CD4-positive, alpha-beta memory T cell (primary cell): ENCODE measurements at regions not wholly inside any gene's neighbourhood (a gene's known extent, or its start where the extent isn't known, plus 50 kb on each side); places are given as distances from the start of the nearest gene placed in this dataset.

ENCODE experiments used
- CTCF ChIA-PET: fragments of 350-600 bp; sonication (Branson Sonifier 250); formaldehyde crosslinking; loops from one replicate; lab custom pipeline; 2021; ENCODE audit warnings: inconsistent platforms; ENCODE audit not compliant: partially characterized antibody; lab: Charles Lee
- POLR2A ChIA-PET: fragments of 350-600 bp; sonication (Branson Sonifier 250); formaldehyde crosslinking; loops from one replicate; lab custom pipeline; 2021; ENCODE audit not compliant: partially characterized antibody; lab: Charles Lee
- DNase-seq, 5 donors: peaks; one replicate each; pipeline versions ENCODE4 v3.0.0 to v3.0.0-alpha.2; 2020 to 2022; ENCODE audit warnings: mixed read lengths in 1 of 5
- H3K27ac ChIP-seq: one replicate; pipeline ENCODE4 v1.7.0; 2013; ENCODE audit warnings: low read depth, low read length
- H3K27me3 ChIP-seq: 2 replicates; pipeline ENCODE4 v1.7.0; 2013; ENCODE audit warnings: mild to moderate bottlenecking, low read length, moderate library complexity; ENCODE audit not compliant: insufficient read depth
- H3K36me3 ChIP-seq: 2 replicates; pipeline ENCODE4 v1.7.0; 2013; ENCODE audit warnings: mild to moderate bottlenecking, low read length, moderate library complexity; ENCODE audit not compliant: insufficient read depth
- H3K4me1 ChIP-seq: 2 replicates; pipeline ENCODE4 v1.7.0; 2013; ENCODE audit warnings: mild to moderate bottlenecking, low read length, moderate library complexity; ENCODE audit not compliant: insufficient read depth
- H3K4me3 ChIP-seq, 2 donors: one replicate each; pipeline ENCODE4 v1.7.0; 2013; ENCODE audit warnings: low read length in 2 of 2, mild to moderate bottlenecking in 1 of 2
- H3K9me3 ChIP-seq, 2 donors: one replicate each; pipeline ENCODE4 v1.7.0; 2013; ENCODE audit warnings: low read length in 2 of 2, control low read depth in 1 of 2; ENCODE audit not compliant: control insufficient read depth in 1 of 2
- H3K27ac Mint-ChIP-seq, 7 donors: one replicate each; pipeline ENCODE4 v1.8.0; 2020 to 2021; ENCODE audit warnings: mixed read lengths in 7 of 7, mild to moderate bottlenecking in 6 of 7, inconsistent platforms in 3 of 7, moderate library complexity in 3 of 7
- H3K27me3 Mint-ChIP-seq, 2 donors: one replicate each; pipeline ENCODE4 v1.8.0; 2020 to 2021; ENCODE audit warnings: mixed read lengths in 2 of 2
- H3K36me3 Mint-ChIP-seq, 2 donors: one replicate each; pipeline ENCODE4 v1.8.0; 2020 to 2021; ENCODE audit warnings: mixed read lengths in 2 of 2, inconsistent platforms in 1 of 2, mild to moderate bottlenecking in 1 of 2
- H3K4me1 Mint-ChIP-seq, 4 donors: one replicate each; pipeline ENCODE4 v1.8.0; 2020 to 2021; ENCODE audit warnings: mixed read lengths in 4 of 4, mild to moderate bottlenecking in 1 of 4
- H3K4me3 Mint-ChIP-seq, 8 donors: one replicate each; pipeline ENCODE4 v1.8.0; 2020 to 2021; ENCODE audit warnings: mixed read lengths in 8 of 8, mild to moderate bottlenecking in 7 of 8, moderate library complexity in 6 of 8, inconsistent platforms in 3 of 8
- H3K9me3 Mint-ChIP-seq, 8 donors: one replicate each; pipeline ENCODE4 v1.8.0; 2020 to 2021; ENCODE audit warnings: mixed read lengths in 8 of 8, mild to moderate bottlenecking in 5 of 8, inconsistent platforms in 3 of 8, moderate library complexity in 1 of 8
- intact Hi-C: fragments of 100-400 bp; cut with micrococcal nuclease; formaldehyde crosslinking; loops from one replicate; pipeline ENCODE4 v1.15.1; 2023

- Histone ChIP-seq H3K27ac (no peak overlapping the region), H3K4me3 (no peak overlapping the region), H3K27me3 (no peaks in the 10 kb centered on the region), H3K36me3 (no peaks in the 10 kb centered on the region), H3K4me1 (no peaks in the 10 kb centered on the region), H3K9me3 (no peaks in the 10 kb centered on the region)
- Mint-ChIP-seq H3K36me3 (no peaks in the 10 kb centered on the region), H3K27ac (no peak overlapping the region), H3K27me3 (peaks cover 10 to 11% of the 10 kb centered on the region in 2 donors), H3K9me3 (peaks cover 0 to 2% (median 0%) of the 10 kb centered on the region in 8 donors), H3K4me3 (no peak overlapping the region), H3K4me1 (peaks cover 0 to 6% (median 1%) of the 10 kb centered on the region in 4 donors)
- intact Hi-C loops = no loop called here
- POLR2A ChIA-PET = no interaction called here
- CTCF ChIA-PET = no interaction called here
- DNase-seq = no peak
These were observed 202.4 kb upstream of the HNRNPA3 start for GRCh38 chr2:177010146-177010545.

- ChIA-PET POLR2A (no interaction called here), CTCF (no interaction called here)
- no peaks in the 10 kb centered on the region for H3K36me3 Mint-ChIP-seq
- Histone ChIP-seq H3K27ac (no peak overlapping the region), H3K9me3 (no peaks in the 10 kb centered on the region), H3K27me3 (no peaks in the 10 kb centered on the region), H3K36me3 (no peaks in the 10 kb centered on the region), H3K4me3 (no peak overlapping the region), H3K4me1 (no peaks in the 10 kb centered on the region)
- peaks cover 0 to 2% (median 0%) of the 10 kb centered on the region in 8 donors for H3K9me3 Mint-ChIP-seq
- H3K4me1 Mint-ChIP-seq = peaks cover 0 to 6% (median 1%) of the 10 kb centered on the region in 4 donors
- peaks cover 10 to 14% of the 10 kb centered on the region in 2 donors for H3K27me3 Mint-ChIP-seq
- intact Hi-C loops = no loop called here
- H3K4me3 Mint-ChIP-seq = no peak overlapping the region
- no peak overlapping the region for H3K27ac Mint-ChIP-seq
- no peak for DNase-seq
These were observed 201.7 kb upstream of the HNRNPA3 start for GRCh38 chr2:177010861-177011260.

DNA sequence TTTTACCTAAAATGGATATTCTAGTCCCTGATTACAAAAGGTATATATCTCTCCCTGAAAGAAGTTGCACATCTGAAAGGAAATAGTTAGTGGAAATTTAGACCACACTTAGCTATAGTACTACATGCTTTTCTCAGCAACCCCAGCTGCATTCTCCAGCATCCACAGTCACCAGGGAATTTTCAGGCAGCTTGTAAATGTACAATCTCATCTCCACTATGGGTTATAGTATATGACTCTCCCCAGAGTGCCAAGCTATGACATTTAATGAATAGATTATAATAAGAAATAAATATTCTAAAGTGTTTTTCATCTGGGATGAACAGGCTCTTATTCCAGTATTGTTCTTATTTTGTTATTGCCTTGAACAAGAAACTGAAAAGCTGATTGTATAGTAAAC is 197.6 kb upstream of the HNRNPA3 start:
- Histone ChIP-seq H3K4me3 (no peak overlapping the region), H3K27ac (no peak overlapping the region), H3K9me3 (no peaks in the 10 kb centered on the region), H3K36me3 (no peaks in the 10 kb centered on the region), H3K27me3 (no peaks in the 10 kb centered on the region), H3K4me1 (no peaks in the 10 kb centered on the region)
- CTCF ChIA-PET = no interaction called here
- Mint-ChIP-seq H3K4me1 (no peaks in the 10 kb centered on the region), H3K9me3 (no peaks in the 10 kb centered on the region), H3K36me3 (no peaks in the 10 kb centered on the region), H3K27me3 (peaks cover 10 to 15% of the 10 kb centered on the region in 2 donors), H3K4me3 (no peak overlapping the region), H3K27ac (no peak overlapping the region)
- intact Hi-C loops = no loop called here
- POLR2A ChIA-PET = no interaction called here
- no peak for DNase-seq

DNA sequence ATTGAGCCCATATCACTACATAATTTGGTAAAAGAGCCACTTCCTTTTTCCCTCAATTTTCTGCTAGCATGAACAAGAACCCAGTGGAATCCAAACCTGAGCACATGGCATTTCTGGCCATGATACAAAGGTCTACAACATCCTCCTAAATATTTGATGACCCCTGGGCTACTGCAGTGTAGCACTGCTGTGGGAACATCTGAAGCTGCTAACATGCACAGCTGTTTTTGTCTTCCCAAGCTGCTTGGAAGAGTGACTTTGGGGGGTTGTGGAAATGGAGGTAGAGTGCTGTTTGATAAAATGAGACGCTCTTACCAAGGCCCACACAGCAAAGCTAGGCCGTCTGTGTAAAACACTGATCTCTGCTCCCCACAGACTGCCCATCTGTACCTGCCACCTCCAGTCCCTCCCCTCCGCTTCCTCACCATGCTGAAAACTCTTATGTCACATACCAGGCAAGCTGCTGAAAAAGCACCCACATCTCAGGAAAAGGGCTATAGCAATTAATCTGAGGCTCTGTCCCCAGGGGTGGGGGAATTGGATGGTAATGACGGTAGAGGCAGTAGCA is 197.2 kb upstream of the HNRNPA3 start:
- Mint-ChIP-seq H3K27me3 (peaks cover 10 to 14% of the 10 kb centered on the region in 2 donors), H3K4me3 (no peak overlapping the region), H3K4me1 (no peaks in the 10 kb centered on the region), H3K27ac (no peak overlapping the region), H3K9me3 (no peaks in the 10 kb centered on the region), H3K36me3 (no peaks in the 10 kb centered on the region)
- intact Hi-C loops = no loop called here
- no peaks in the 10 kb centered on the region for H3K36me3 ChIP-seq
- ChIA-PET CTCF (no interaction called here), POLR2A (no interaction called here)
- no peak for DNase-seq
- H3K27me3 ChIP-seq = no peaks in the 10 kb centered on the region
- H3K4me1 ChIP-seq = no peaks in the 10 kb centered on the region
- no peak overlapping the region for H3K4me3 ChIP-seq
- no peaks in the 10 kb centered on the region for H3K9me3 ChIP-seq
- H3K27ac ChIP-seq = no peak overlapping the region

DNA sequence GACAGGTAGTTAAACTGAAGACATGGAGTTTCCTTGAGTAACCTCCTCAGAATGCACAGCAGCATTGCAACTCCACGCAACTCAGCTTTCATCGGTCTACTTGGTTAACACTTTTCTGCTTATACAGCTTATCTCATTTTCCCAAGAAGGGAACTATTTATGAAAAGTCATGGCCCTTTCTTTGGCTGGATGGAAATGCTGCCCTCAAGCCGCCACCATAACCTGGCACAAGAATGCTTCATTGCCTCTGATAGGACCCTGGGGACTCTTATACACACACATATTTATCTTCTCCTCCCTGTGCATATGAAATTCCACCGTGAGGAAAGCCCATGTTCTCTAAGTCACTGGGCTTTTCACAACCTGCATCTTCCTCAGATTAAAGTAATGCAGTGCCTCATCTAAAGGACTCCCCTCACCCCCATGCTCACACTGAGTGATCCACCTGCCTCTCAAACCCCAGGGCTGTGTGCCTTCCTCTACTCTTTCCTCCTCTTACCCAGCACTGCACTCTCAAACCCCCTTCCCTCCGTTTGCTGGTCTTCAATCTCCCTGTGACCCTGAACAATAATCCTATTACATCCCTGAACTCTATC is 192.0 kb upstream of the HNRNPA3 start:
- Histone ChIP-seq H3K4me1 (no peaks in the 10 kb centered on the region), H3K36me3 (no peaks in the 10 kb centered on the region), H3K27me3 (no peaks in the 10 kb centered on the region), H3K4me3 (no peak overlapping the region), H3K27ac (no peak overlapping the region), H3K9me3 (no peaks in the 10 kb centered on the region)
- intact Hi-C loops = no loop called here
- no peak overlapping the region for H3K4me3 Mint-ChIP-seq
- H3K4me1 Mint-ChIP-seq = no peaks in the 10 kb centered on the region
- no peak for DNase-seq
- ChIA-PET POLR2A (no interaction called here), CTCF (interaction anchor here (1.0 kb wide), 1 partner anchor 12 kb away, joined by 3 read pairs; no protein-coding TSS in a partner anchor)
- no peak overlapping the region for H3K27ac Mint-ChIP-seq
- H3K36me3 Mint-ChIP-seq = no peaks in the 10 kb centered on the region
- peaks cover 7 to 16% of the 10 kb centered on the region in 2 donors for H3K27me3 Mint-ChIP-seq
- peaks cover 0 to 3% (median 0%) of the 10 kb centered on the region in 8 donors for H3K9me3 Mint-ChIP-seq

- Mint-ChIP-seq H3K9me3 (peaks cover 0 to 3% (median 0%) of the 10 kb centered on the region in 8 donors), H3K27ac (no peak overlapping the region), H3K36me3 (no peaks in the 10 kb centered on the region), H3K4me3 (no peak overlapping the region), H3K4me1 (no peaks in the 10 kb centered on the region), H3K27me3 (peaks cover 9 to 23% of the 10 kb centered on the region in 2 donors)
- POLR2A ChIA-PET = no interaction called here
- H3K27ac ChIP-seq = no peak overlapping the region
- H3K36me3 ChIP-seq = no peaks in the 10 kb centered on the region
- intact Hi-C loops = no loop called here
- no peaks in the 10 kb centered on the region for H3K9me3 ChIP-seq
- H3K27me3 ChIP-seq = no peaks in the 10 kb centered on the region
- H3K4me1 ChIP-seq = no peaks in the 10 kb centered on the region
- no peak for DNase-seq
- CTCF ChIA-PET = no interaction called here
- H3K4me3 ChIP-seq = no peak overlapping the region
These were observed 190.8 kb upstream of the HNRNPA3 start for GRCh38 chr2:177021706-177022343.

DNA sequence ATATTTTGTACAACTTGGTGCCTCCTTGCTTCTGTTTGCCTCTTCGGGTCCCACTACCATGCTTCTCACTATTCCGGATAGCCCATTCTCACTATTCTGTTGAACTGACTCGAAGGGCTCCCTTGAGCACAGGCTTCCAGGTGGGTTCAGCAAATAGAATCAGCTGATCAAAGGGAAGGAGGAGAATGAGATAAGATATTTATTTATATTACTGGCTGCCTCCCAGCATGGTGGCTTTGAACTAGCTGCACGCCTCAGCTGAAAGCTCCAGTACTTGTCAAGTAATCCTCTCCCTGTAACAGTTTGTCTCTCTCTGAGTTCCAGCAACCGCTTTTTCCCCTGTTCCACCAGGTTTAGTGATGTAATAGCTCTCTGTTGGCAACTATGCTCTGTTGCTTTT is 187.8 kb upstream of the HNRNPA3 start:
- H3K4me3 ChIP-seq = no peak overlapping the region
- ChIA-PET CTCF (no interaction called here), POLR2A (no interaction called here)
- Mint-ChIP-seq H3K9me3 (peaks cover 0 to 3% (median 0%) of the 10 kb centered on the region in 8 donors), H3K27me3 (peaks cover 10 to 17% of the 10 kb centered on the region in 2 donors), H3K27ac (no peak overlapping the region), H3K4me1 (no peaks in the 10 kb centered on the region), H3K36me3 (no peaks in the 10 kb centered on the region), H3K4me3 (no peak overlapping the region)
- no peaks in the 10 kb centered on the region for H3K4me1 ChIP-seq
- no peak overlapping the region for H3K27ac ChIP-seq
- no peaks in the 10 kb centered on the region for H3K27me3 ChIP-seq
- no peaks in the 10 kb centered on the region for H3K9me3 ChIP-seq
- intact Hi-C loops = no loop called here
- H3K36me3 ChIP-seq = no peaks in the 10 kb centered on the region
- DNase-seq = no peak
